ENCODE measurements at regions not wholly inside any gene's neighbourhood (a gene's known extent, or its start where the extent isn't known, plus 50 kb on each side); places are given as distances from the start of the nearest gene placed in this dataset.

- CTCF ChIA-PET (ENCODE audit: partially characterized antibody), result no interaction called here
- FAIRE-seq, result no peak
These were observed 61.7 kb upstream of the CNTNAP2 start for GRCh38 chr7:146054909-146055308.

More at GRCh38 chr7:146054909-146055308, 61.7 kb upstream of the CNTNAP2 start:
- Histone ChIP-seq H3K79me2 (ENCODE audit: control insufficient read depth in 1 of 2, insufficient read depth in 2 of 2, low read length in 2 of 2) (no peaks in the 10 kb centered on the region), H2AFZ (ENCODE audit: low read length) (no peak overlapping the region), H3K27ac (ENCODE audit: low read depth, low read length) (no peak overlapping the region), H3K14ac (ENCODE audit: insufficient read length) (no peak overlapping the region), H2AK5ac (ENCODE audit: low read depth, low read length) (no peak overlapping the region), H3K9ac (replicated peaks in 1 of 4; ENCODE audit: extremely low read depth in 1 of 4, low read depth in 3 of 4, low read length in 3 of 4) (no peak overlapping the region), H3K56ac (replicated peaks; ENCODE audit: insufficient read length, low read depth, low read length) (no peak overlapping the region), H4K5ac (ENCODE audit: insufficient read length, low read depth, low read length) (no peak overlapping the region), H2BK15ac (ENCODE audit: low read length) (no peak overlapping the region), H2BK20ac (ENCODE audit: low read length) (no peak overlapping the region), H2BK12ac (ENCODE audit: low read depth, low read length) (no peak overlapping the region), H3K27me3 (replicated peaks in 1 of 4; ENCODE audit: control insufficient read depth in 3 of 4, extremely low read depth in 1 of 4, insufficient read depth in 3 of 4, low read length in 3 of 4) (no peaks in the 10 kb centered on the region), H3K36me3 (ENCODE audit: control insufficient read depth in 2 of 4, insufficient read depth in 4 of 4, low read length in 3 of 4) (no peaks in the 10 kb centered on the region), H3K79me1 (ENCODE audit: low read depth, low read length) (no peaks in the 10 kb centered on the region), H3K4me3 (ENCODE audit: extremely low read depth in 1 of 4, insufficient read depth in 2 of 4, low read depth in 3 of 4, low read length in 4 of 4) (no peak overlapping the region), H2BK5ac (ENCODE audit: low read depth, low read length) (no peak overlapping the region), H3K23me2 (ENCODE audit: low read depth, low read length) (no peaks in the 10 kb centered on the region), H4K91ac (replicated peaks; ENCODE audit: insufficient read length, low read length) (no peak overlapping the region), H2BK120ac (replicated peaks; ENCODE audit: low read depth, low read length) (no peak overlapping the region), H3K4me2 (ENCODE audit: insufficient read depth in 1 of 2, low read depth in 2 of 2, low read length in 2 of 2) (no peak overlapping the region), H3K23ac (ENCODE audit: insufficient read length) (no peak overlapping the region), H3K4ac (replicated peaks; ENCODE audit: insufficient read length, low read depth, low read length) (no peak overlapping the region), H3K9me3 (ENCODE audit: insufficient read depth in 2 of 2, low read depth in 1 of 2, low read length in 1 of 2) (no peaks in the 10 kb centered on the region), H4K8ac (ENCODE audit: extremely low read depth, insufficient read depth, low read length) (no peak overlapping the region), H3K18ac (ENCODE audit: extremely low read depth, low read length) (no peak overlapping the region), H3K4me1 (replicated peaks in 1 of 4; ENCODE audit: control insufficient read depth in 3 of 4, insufficient read depth in 4 of 4, low read length in 3 of 4) (no peaks in the 10 kb centered on the region), H4K20me1 (replicated peaks in 1 of 2; ENCODE audit: control insufficient read depth in 1 of 2, insufficient read depth in 2 of 2, low read length in 2 of 2) (no peaks in the 10 kb centered on the region)
- 86% methylated on average over 2 of the region's 2 CpGs; no CpG with 5 or more reads in 1 of the 2 experiments for WGBS, 2 experiments (ENCODE audit: extremely low coverage in 1 of 2, insufficient coverage in 1 of 2, insufficient read length in 1 of 2, insufficient replicate concordance in 2 of 2, low coverage in 1 of 2, low lambda C conversion rate in 2 of 2, missing lambda C conversion rate in 1 of 2)
- no peak for DNase-seq (ENCODE audit: low read depth in 1 of 2, low spot score in 2 of 2)
- TF ChIP-seq ATF3 (IDR thresholded peaks at IDR 0.05; ENCODE audit: insufficient read depth, low read depth, low read length) (no peak), CBX8 (IDR thresholded peaks at IDR 0.05; ENCODE audit: borderline replicate concordance, low read depth, low read length) (no peak), CTCF (IDR thresholded peaks at IDR 0.05; ENCODE audit: control extremely low read depth in 1 of 3, insufficient read depth in 1 of 3, low read depth in 1 of 3, low read length in 3 of 3) (peak in 2 of 3 experiments; percentile 34 to 46; a peak in 3 of 4 replicates), TBP (IDR thresholded peaks at IDR 0.05; ENCODE audit: low read depth, low read length) (no peak), RNF2 (IDR thresholded peaks at IDR 0.05; ENCODE audit: borderline replicate concordance, low read depth, low read length, missing control alignments, poor library complexity, severe bottlenecking) (no peak), MAFK (IDR thresholded peaks at IDR 0.05; ENCODE audit: low read depth, low read length) (no peak), RAD21 (IDR thresholded peaks at IDR 0.05 in 1 of 2, conservative IDR thresholded peaks at IDR 0.05 in 1 of 2; ENCODE audit: low read depth in 2 of 2, low read length in 2 of 2) (peak; percentile 64 to 76)
- POLR2A ChIA-PET (ENCODE audit: partially characterized antibody), result no interaction called here
